NCI-H1417 (cell line): ENCODE measurements at regions not wholly inside any gene's neighbourhood (a gene's known extent, or its start where the extent isn't known, plus 50 kb on each side); places are given as distances from the start of the nearest gene placed in this dataset.

Experiments used
- DNase-seq, 3 experiments: peaks; one replicate each; lab custom pipeline; 2025; lab: John Stamatoyannopoulos, UW

GRCh38 chr16:24414534-24414933 lies 124.8 kb upstream of the RBBP6 start:
- no peak for DNase-seq

GRCh38 chr16:24418733-24419132 lies 120.6 kb upstream of the RBBP6 start:
- no peak for DNase-seq

- no peak for DNase-seq
These were observed 116.1 kb upstream of the RBBP6 start for GRCh38 chr16:24423312-24423711.

GRCh38 chr16:24424364-24424763 lies 115.0 kb upstream of the RBBP6 start:
- DNase-seq = no peak

- no peak for DNase-seq
These were observed 111.5 kb upstream of the RBBP6 start for GRCh38 chr16:24427840-24428239.

- no peak for DNase-seq
These were observed 110.6 kb upstream of the RBBP6 start for GRCh38 chr16:24428756-24429155.

- no peak for DNase-seq
These were observed 108.2 kb upstream of the RBBP6 start for GRCh38 chr16:24430954-24431760.

- no peak for DNase-seq
These were observed 105.7 kb upstream of the RBBP6 start for GRCh38 chr16:24433706-24434105.

GRCh38 chr16:24440306-24440705 lies 99.1 kb upstream of the RBBP6 start:
- no peak for DNase-seq

GRCh38 chr16:24442631-24443030 lies 96.7 kb upstream of the RBBP6 start:
- no peak for DNase-seq

- DNase-seq = no peak
These were observed 94.2 kb upstream of the RBBP6 start for GRCh38 chr16:24445216-24445615.

- DNase-seq = no peak
These were observed 93.2 kb upstream of the RBBP6 start for GRCh38 chr16:24446189-24446588.

- DNase-seq = no peak
These were observed 86.6 kb upstream of the RBBP6 start for GRCh38 chr16:24452724-24453123.

GRCh38 chr16:24463196-24463945 lies 76.0 kb upstream of the RBBP6 start:
- DNase-seq = no peak

- DNase-seq = peak in 1 of 3 experiments; percentile 18
These were observed 67.6 kb upstream of the RBBP6 start for GRCh38 chr16:24471561-24472350.

GRCh38 chr16:24477492-24477891 lies 61.9 kb upstream of the RBBP6 start:
- no peak for DNase-seq

GRCh38 chr16:24478401-24478800 lies 61.0 kb upstream of the RBBP6 start:
- DNase-seq = peak in 2 of 3 experiments; percentile 2 to 18

GRCh38 chr16:24482681-24483202 lies 56.6 kb upstream of the RBBP6 start:
- no peak for DNase-seq

GRCh38 chr16:24488045-24488444 lies 51.3 kb upstream of the RBBP6 start:
- no peak for DNase-seq
